Endothelial cell of umbilical vein (primary cell): ENCODE measurements at regions not wholly inside any gene's neighbourhood (a gene's known extent, or its start where the extent isn't known, plus 50 kb on each side); places are given as distances from the start of the nearest gene placed in this dataset.
"Not testable (repeated sequence)": the region's sequence is repeated elsewhere in the genome, so short reads cannot be mapped to it uniquely, and the experiment has no call there.

ENCODE experiments used
- BruUV-seq: library from RNA; stranded (reverse); fragments of 400-500 nt; replicated peaks from 2 replicates; lab custom pipeline; 2021; lab: Mats Ljungman, UMichigan
- CTCF ChIA-PET: fragments of 300-600, 350-600 bp; sonication (Branson Sonifier 250); formaldehyde crosslinking; loops from one replicate; lab custom pipeline; 2021; ENCODE audit warnings: antibody characterized with exemption, inconsistent platforms; lab: Charles Lee
- POLR2A ChIA-PET: fragments of 300-600, 350-600 bp; sonication (Branson Sonifier 250); formaldehyde crosslinking; loops from one replicate; lab custom pipeline; 2021; ENCODE audit warnings: antibody characterized with exemption, inconsistent platforms; lab: Charles Lee
- DNase-seq: peaks from one replicate; pipeline ENCODE4 v3.0.0-alpha.2; 2011; ENCODE audit warnings: low read depth, low spot score
- FAIRE-seq: peaks from 2 replicates; lab custom pipeline; 2011; peaks lifted over from hg19 to GRCh38; lab: Jason Lieb, UNC
- H2AFZ ChIP-seq: 2 replicates; pipeline ENCODE4 v1.6.0; 2012; ENCODE audit warnings: low read depth, low read length, control low read depth, inconsistent platforms
- H3K27ac ChIP-seq: 2 replicates; pipeline ENCODE4 v1.5.1; 2011; ENCODE audit warnings: low read depth, mild to moderate bottlenecking, control low read depth, low read length, moderate library complexity; ENCODE audit not compliant: insufficient read depth
- H3K27me3 ChIP-seq, 2 experiments: 2 replicates each; pipeline versions ENCODE4 v1.6.0 to v1.6.1; 2011; ENCODE audit warnings: low read length in 2 of 2, mixed read lengths in 1 of 2; ENCODE audit not compliant: control insufficient read depth in 2 of 2, insufficient read depth in 2 of 2
- H3K36me3 ChIP-seq, 2 experiments: 2 replicates in 1 of 2; 3 replicates in 1 of 2; pipeline ENCODE4 v1.5.1; 2011; ENCODE audit warnings: low read length in 2 of 2, mild to moderate bottlenecking in 1 of 2, moderate library complexity in 1 of 2; ENCODE audit not compliant: control insufficient read depth in 2 of 2, insufficient read depth in 2 of 2; ENCODE audit errors: extremely low read depth in 1 of 2
- H3K4me1 ChIP-seq: 3 replicates; pipeline ENCODE4 v1.5.1; 2011; ENCODE audit warnings: mild to moderate bottlenecking, low read length; ENCODE audit not compliant: control insufficient read depth, insufficient read depth; ENCODE audit errors: extremely low read depth
- H3K4me2 ChIP-seq: 2 replicates; pipeline ENCODE4 v1.6.1; 2011; ENCODE audit warnings: low read length, control low read depth, mixed read lengths; ENCODE audit not compliant: insufficient read depth
- H3K4me3 ChIP-seq, 3 experiments: fragments of 200-600 bp in 1 of 3; sonication (generic), shearing (Covaris generic) in 1 of 3; replicated peaks in 1 of 3; 2 replicates each; pipeline ENCODE4 v1.5.1; 2011 to 2016; ENCODE audit warnings: control low read depth in 3 of 3, low read length in 3 of 3, mild to moderate bottlenecking in 2 of 3, inconsistent platforms in 1 of 3, low read depth in 1 of 3, moderate library complexity in 1 of 3; ENCODE audit not compliant: insufficient read depth in 1 of 3
- H3K79me2 ChIP-seq: 2 replicates; pipeline ENCODE4 v1.6.0; 2012; ENCODE audit warnings: low read length, inconsistent platforms; ENCODE audit not compliant: control insufficient read depth, insufficient read depth
- H3K9ac ChIP-seq: replicated peaks from 2 replicates; pipeline ENCODE3; 2011; ENCODE audit warnings: low read length, control low read depth; ENCODE audit not compliant: insufficient read depth; ENCODE audit errors: extremely low read depth
- H3K9me1 ChIP-seq: replicated peaks from 3 replicates; pipeline ENCODE4 v1.6.0; 2011; ENCODE audit warnings: mild to moderate bottlenecking, low read length; ENCODE audit not compliant: control insufficient read depth, insufficient read depth; ENCODE audit errors: extremely low read depth
- H3K9me3 ChIP-seq: replicated peaks from 2 replicates; pipeline ENCODE4 v1.5.1; 2012; ENCODE audit warnings: low read length, inconsistent platforms; ENCODE audit not compliant: control insufficient read depth, insufficient read depth
- H4K20me1 ChIP-seq: replicated peaks from 2 replicates; pipeline ENCODE3; 2011; ENCODE audit warnings: mild to moderate bottlenecking, low read length; ENCODE audit not compliant: control insufficient read depth, insufficient read depth; ENCODE audit errors: extremely low read depth
- CTCF ChIP-seq, 2 donors: IDR thresholded peaks; 1 replicate in 1 of 2; 2 replicates in 1 of 2; pipeline ENCODE4 v1.5.1; 2011; ENCODE audit warnings: low read length in 2 of 2, mild to moderate bottlenecking in 2 of 2, moderate library complexity in 2 of 2, control low read depth in 1 of 2, inconsistent platforms in 1 of 2, low read depth in 1 of 2; ENCODE audit not compliant: insufficient read depth in 1 of 2; ENCODE audit errors: extremely low read depth in 1 of 2
- EZH2 ChIP-seq: IDR thresholded peaks from 2 replicates; pipeline ENCODE4 v1.6.1; 2012; ENCODE audit warnings: borderline replicate concordance, low read depth, mild to moderate bottlenecking, moderate library complexity, low read length, inconsistent platforms; ENCODE audit not compliant: severe bottlenecking
- FOS ChIP-seq: IDR thresholded peaks from 2 replicates; pipeline ENCODE4 v1.6.1; 2011; ENCODE audit warnings: mild to moderate bottlenecking, low read length, moderate library complexity, borderline replicate concordance; ENCODE audit not compliant: insufficient read depth
- GATA2 ChIP-seq: IDR thresholded peaks from 2 replicates; pipeline ENCODE4 v1.7.0; 2011; ENCODE audit warnings: low read depth, mild to moderate bottlenecking, moderate library complexity, mixed read lengths, low read length; ENCODE audit not compliant: insufficient read length, insufficient read depth
- JUN ChIP-seq: IDR thresholded peaks from 2 replicates; pipeline ENCODE4 v1.6.1; 2011; ENCODE audit warnings: borderline replicate concordance, low read depth; ENCODE audit not compliant: insufficient read length, insufficient read depth
- MAX ChIP-seq: IDR thresholded peaks from 2 replicates; pipeline ENCODE4 v1.6.1; 2011; ENCODE audit not compliant: insufficient read depth, insufficient read length
- MYC ChIP-seq: IDR thresholded peaks from one replicate; pipeline ENCODE4 v1.6.1; 2011; ENCODE audit warnings: mild to moderate bottlenecking, low read depth, low read length
- POLR2A ChIP-seq: IDR thresholded peaks from 2 replicates; pipeline ENCODE4 v1.6.1; 2012; ENCODE audit warnings: low read depth, mild to moderate bottlenecking, control low read depth, low read length
- POLR2AphosphoS5 ChIP-seq: IDR thresholded peaks from 2 replicates; pipeline ENCODE4 v1.6.1; 2012; ENCODE audit warnings: low read depth, mild to moderate bottlenecking, control low read depth, low read length, moderate library complexity; ENCODE audit not compliant: insufficient read depth
- dilution Hi-C: fragments of 300-500 bp; cut with MboI; formaldehyde crosslinking; loops from one replicate; pipeline ENCODE4 v1.15.0; 2019; ENCODE audit warnings: low sequenced_read_pairs; ENCODE audit not compliant: extremely low pct_ligation_motif_present
- intact Hi-C: fragments of 100-400 bp; cut with micrococcal nuclease; formaldehyde crosslinking; loops from one replicate; pipeline ENCODE4 v1.10.0; 2022

- DNase-seq (no peak), FAIRE-seq (no peak)
- no peak overlapping the region for H3K4me3 ChIP-seq
- H3K9me3 ChIP-seq: peaks cover 2% of the 10 kb centered on the region
- H3K9ac ChIP-seq: no peak overlapping the region
- intact Hi-C loops (no loop called here), dilution Hi-C loops (no loop called here)
- H3K27me3 ChIP-seq: no peaks in the 10 kb centered on the region
- ChIA-PET POLR2A (no interaction called here), CTCF (no interaction called here)
- no TSS peak for BruUV-seq
- no peak overlapping the region for H3K27ac ChIP-seq
- no peaks in the 10 kb centered on the region for H3K36me3 ChIP-seq
- H3K4me2 ChIP-seq: no peak overlapping the region
- H3K79me2 ChIP-seq: no peaks in the 10 kb centered on the region
- TF ChIP-seq JUN: no peak
- TF ChIP-seq MAX: no peak
- no peak for TF ChIP-seq CTCF (IDR thresholded peaks at IDR 0.05; ENCODE audit: extremely low read depth in 1 of 2, insufficient read depth in 1 of 2, low read depth in 1 of 2, low read length in 2 of 2)
- TF ChIP-seq POLR2AphosphoS5: no peak
- TF ChIP-seq EZH2: no peak
- TF ChIP-seq POLR2A: no peak
- TF ChIP-seq FOS: no peak
- TF ChIP-seq MYC: no peak
- TF ChIP-seq GATA2: no peak
- no peaks in the 10 kb centered on the region for H3K4me1 ChIP-seq
- H2AFZ ChIP-seq: no peak overlapping the region
- no peaks in the 10 kb centered on the region for H3K9me1 ChIP-seq
- H4K20me1 ChIP-seq: no peaks in the 10 kb centered on the region
These were observed 641.6 kb downstream of the ANKRD50 start for GRCh38 chr4:124070688-124071484.

GRCh38 chr4:124075276-124075675 is 637.3 kb downstream of the ANKRD50 start:
- CTCF ChIA-PET, H3K9me3 ChIP-seq, H3K4me2 ChIP-seq, H3K9ac ChIP-seq, H3K36me3 ChIP-seq, H3K4me1 ChIP-seq, H3K27ac ChIP-seq, BruUV-seq, dilution Hi-C loops, intact Hi-C loops, H3K27me3 ChIP-seq, H3K79me2 ChIP-seq, H3K4me3 ChIP-seq, POLR2A ChIA-PET, H3K9me1 ChIP-seq, H2AFZ ChIP-seq, H4K20me1 ChIP-seq, FAIRE-seq, DNase-seq: not testable (repeated sequence)
